ENCODE measurements at regions not wholly inside any gene's neighbourhood (a gene's known extent, or its start where the extent isn't known, plus 50 kb on each side); places are given as distances from the start of the nearest gene placed in this dataset.
A peak's percentile ranks its signal among the peaks of the same experiment; 100 is the strongest.

GRCh38 chr11:23973244-23973643 lies 523.6 kb upstream of the LUZP2 start:
- Histone ChIP-seq H3K4me1 (ENCODE audit: insufficient read depth, low read length) (peaks cover 17% of the 10 kb centered on the region), H3K4me3 (ENCODE audit: insufficient read depth, low read depth, low read length) (no peak overlapping the region), H2AFZ (ENCODE audit: low read depth, low read length) (no peak overlapping the region), H3K79me2 (ENCODE audit: insufficient read depth, low read length) (no peaks in the 10 kb centered on the region), H3K36me3 (ENCODE audit: insufficient read depth, low read length) (no peaks in the 10 kb centered on the region), H3K4me2 (ENCODE audit: low read length) (no peak overlapping the region), H3K9me3 (ENCODE audit: insufficient read depth, low read depth, low read length) (no peaks in the 10 kb centered on the region), H3K9ac (ENCODE audit: low read length) (no peak overlapping the region), H4K20me1 (ENCODE audit: insufficient read depth, low read length) (no peaks in the 10 kb centered on the region), H3K27ac (ENCODE audit: low read depth, low read length) (peak overlapping the region; percentile 17), H3K27me3 (ENCODE audit: insufficient read depth, low read length) (no peaks in the 10 kb centered on the region)
- DNase-seq (ENCODE audit: low read depth), result peak; percentile 38
- TF ChIP-seq EZH2 (IDR thresholded peaks at IDR 0.05; ENCODE audit: insufficient read depth, low read length), result no peak
- no peak for TF ChIP-seq CTCF (IDR thresholded peaks at IDR 0.05; ENCODE audit: insufficient read depth, low read depth, low read length)
- H3K9me3 Mint-ChIP-seq (ENCODE audit: unreplicated experiment), result no peaks in the 10 kb centered on the region
- H3K4me3 Mint-ChIP-seq (ENCODE audit: unreplicated experiment), result no peak overlapping the region
- H3K36me3 Mint-ChIP-seq (ENCODE audit: low read depth, unreplicated experiment), result no peaks in the 10 kb centered on the region
- peaks cover 25% of the 10 kb centered on the region for H3K4me1 Mint-ChIP-seq (ENCODE audit: low read depth, unreplicated experiment)
- FAIRE-seq, result no peak
- H3K27ac Mint-ChIP-seq (ENCODE audit: unreplicated experiment), result no peak overlapping the region
- H3K27me3 Mint-ChIP-seq (ENCODE audit: low read depth, unreplicated experiment), result no peaks in the 10 kb centered on the region

- Histone ChIP-seq H3K27me3 (ENCODE audit: insufficient read depth, low read length) (no peaks in the 10 kb centered on the region), H4K20me1 (ENCODE audit: insufficient read depth, low read length) (no peaks in the 10 kb centered on the region), H3K4me1 (ENCODE audit: insufficient read depth, low read length) (peaks cover 17% of the 10 kb centered on the region), H3K27ac (ENCODE audit: low read depth, low read length) (no peak overlapping the region), H3K79me2 (ENCODE audit: insufficient read depth, low read length) (no peaks in the 10 kb centered on the region), H3K9me3 (ENCODE audit: insufficient read depth, low read depth, low read length) (no peaks in the 10 kb centered on the region), H3K9ac (ENCODE audit: low read length) (no peak overlapping the region), H3K4me2 (ENCODE audit: low read length) (no peak overlapping the region), H3K36me3 (ENCODE audit: insufficient read depth, low read length) (no peaks in the 10 kb centered on the region), H3K4me3 (ENCODE audit: insufficient read depth, low read depth, low read length) (no peak overlapping the region), H2AFZ (ENCODE audit: low read depth, low read length) (no peak overlapping the region)
- peak; percentile 32 for DNase-seq (ENCODE audit: low read depth)
- no peak for TF ChIP-seq EZH2 (IDR thresholded peaks at IDR 0.05; ENCODE audit: insufficient read depth, low read length)
- TF ChIP-seq CTCF (IDR thresholded peaks at IDR 0.05; ENCODE audit: insufficient read depth, low read depth, low read length), result no peak
- no peaks in the 10 kb centered on the region for H3K36me3 Mint-ChIP-seq (ENCODE audit: low read depth, unreplicated experiment)
- H3K27ac Mint-ChIP-seq (ENCODE audit: unreplicated experiment), result peak overlapping the region; percentile 6
- H3K4me1 Mint-ChIP-seq (ENCODE audit: low read depth, unreplicated experiment), result peaks cover 25% of the 10 kb centered on the region
- FAIRE-seq, result no peak
- H3K4me3 Mint-ChIP-seq (ENCODE audit: unreplicated experiment), result no peak overlapping the region
- H3K9me3 Mint-ChIP-seq (ENCODE audit: unreplicated experiment), result no peaks in the 10 kb centered on the region
- no peaks in the 10 kb centered on the region for H3K27me3 Mint-ChIP-seq (ENCODE audit: low read depth, unreplicated experiment)
Observed at GRCh38 chr11:23974051-23974450, 522.8 kb upstream of the LUZP2 start.

- no peaks in the 10 kb centered on the region for H3K9me3 ChIP-seq (ENCODE audit: insufficient read depth, low read depth, low read length)
- no peaks in the 10 kb centered on the region for H3K36me3 ChIP-seq (ENCODE audit: insufficient read depth, low read length)
- Mint-ChIP-seq H3K36me3 (ENCODE audit: low read depth, unreplicated experiment) (no peaks in the 10 kb centered on the region), H3K9me3 (ENCODE audit: unreplicated experiment) (no peaks in the 10 kb centered on the region), H3K27me3 (ENCODE audit: low read depth, unreplicated experiment) (no peaks in the 10 kb centered on the region), H3K4me3 (ENCODE audit: unreplicated experiment) (no peak overlapping the region), H3K27ac (ENCODE audit: unreplicated experiment) (peak overlapping the region; percentile 6), H3K4me1 (ENCODE audit: low read depth, unreplicated experiment) (peaks cover 25% of the 10 kb centered on the region)
- TF ChIP-seq EZH2 (IDR thresholded peaks at IDR 0.05; ENCODE audit: insufficient read depth, low read length), result no peak
- TF ChIP-seq CTCF (IDR thresholded peaks at IDR 0.05; ENCODE audit: insufficient read depth, low read depth, low read length), result no peak
- DNase-seq (ENCODE audit: low read depth) (peak; percentile 20), FAIRE-seq (no peak)
- H3K79me2 ChIP-seq (ENCODE audit: insufficient read depth, low read length), result no peaks in the 10 kb centered on the region
- H3K4me2 ChIP-seq (ENCODE audit: low read length), result no peak overlapping the region
- H3K4me3 ChIP-seq (ENCODE audit: insufficient read depth, low read depth, low read length), result no peak overlapping the region
- H3K27ac ChIP-seq (ENCODE audit: low read depth, low read length), result no peak overlapping the region
- no peaks in the 10 kb centered on the region for H4K20me1 ChIP-seq (ENCODE audit: insufficient read depth, low read length)
- no peak overlapping the region for H3K9ac ChIP-seq (ENCODE audit: low read length)
- H2AFZ ChIP-seq (ENCODE audit: low read depth, low read length), result no peak overlapping the region
- peaks cover 17% of the 10 kb centered on the region for H3K4me1 ChIP-seq (ENCODE audit: insufficient read depth, low read length)
- H3K27me3 ChIP-seq (ENCODE audit: insufficient read depth, low read length), result no peaks in the 10 kb centered on the region
Observed at GRCh38 chr11:23974601-23975000, 522.3 kb upstream of the LUZP2 start.
